Spinal cord (tissue), 9 donors: ENCODE measurements at regions not wholly inside any gene's neighbourhood (a gene's known extent, or its start where the extent isn't known, plus 50 kb on each side); places are given as distances from the start of the nearest gene placed in this dataset.

ENCODE experiments used
- DNase-seq, 6 donors: peaks; one replicate each; pipeline versions ENCODE4 v3.0.0 to v3.0.0-alpha.2; 2013 to 2015; ENCODE audit warnings: low spot score in 6 of 6, low read depth in 4 of 6
- H3K27ac ChIP-seq: one replicate; pipeline ENCODE4 v1.5.1; 2013; ENCODE audit warnings: low read depth, low read length, control low read depth
- H3K27me3 ChIP-seq: one replicate; pipeline ENCODE4 v1.6.1; 2013; ENCODE audit warnings: low read length; ENCODE audit not compliant: control insufficient read depth, insufficient read depth
- H3K36me3 ChIP-seq: one replicate; pipeline ENCODE4 v1.6.1; 2013; ENCODE audit warnings: low read length; ENCODE audit not compliant: control insufficient read depth, insufficient read depth
- H3K4me1 ChIP-seq: one replicate; pipeline ENCODE4 v1.6.1; 2013; ENCODE audit warnings: low read length; ENCODE audit not compliant: control insufficient read depth, insufficient read depth
- H3K4me3 ChIP-seq: one replicate; pipeline ENCODE4 v1.5.1; 2013; ENCODE audit warnings: low read depth, low read length, control low read depth
- H3K9me3 ChIP-seq: one replicate; pipeline ENCODE4 v1.6.1; 2013; ENCODE audit warnings: low read length; ENCODE audit not compliant: control insufficient read depth, insufficient read depth
- WGBS: methylation state at CpG from one replicate; pipeline ENCODE4 v1.1.5; 2013; ENCODE audit warnings: missing lambda C conversion rate; ENCODE audit not compliant: insufficient coverage; 5-methylcytosine and 5-hydroxymethylcytosine counted together
- donor health status: healthy.

DNA sequence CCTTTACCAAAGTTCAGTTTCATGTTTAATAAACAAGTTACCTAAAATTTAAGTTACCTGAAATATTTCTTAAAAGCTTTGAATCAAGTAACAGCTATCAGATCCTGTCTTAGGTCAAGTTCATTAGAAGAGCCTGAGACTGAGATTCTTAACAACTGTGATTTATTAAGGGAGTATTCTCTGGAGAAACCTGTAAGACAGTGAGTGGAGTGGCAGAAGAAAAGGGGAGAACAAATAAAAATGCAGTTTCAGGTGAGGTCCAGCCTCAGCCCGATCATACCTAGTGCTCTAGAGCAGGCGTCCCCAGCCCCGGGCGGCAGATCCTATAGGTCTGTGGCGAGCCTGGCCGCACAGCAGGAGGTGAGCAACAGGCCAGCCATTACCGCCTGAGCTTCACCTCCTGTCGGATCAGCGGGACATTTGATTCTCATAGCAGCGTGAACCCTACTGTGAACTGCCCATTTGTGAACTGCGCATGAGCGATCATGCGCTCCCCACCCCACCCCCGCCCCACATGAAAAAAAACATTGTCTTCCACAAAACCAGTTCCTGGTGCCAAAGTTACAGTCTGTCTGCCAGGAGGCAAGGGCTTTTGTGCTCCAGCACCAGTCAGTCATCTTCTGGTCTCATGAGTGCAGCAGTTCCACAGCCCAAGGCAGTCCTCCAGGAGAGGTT lies 59.2 kb upstream of the ADGRB3 start:
- peak overlapping the region; percentile 13 for H3K4me3 ChIP-seq
- 11% methylated on average over 14 of the region's 14 CpGs for WGBS
- H3K27ac ChIP-seq, result no peak overlapping the region
- H3K36me3 ChIP-seq, result no peaks in the 10 kb centered on the region
- peaks cover 3% of the 10 kb centered on the region for H3K4me1 ChIP-seq
- DNase-seq, result peak in 5 of 6 donors; percentile 2 to 78 (median 15)
- H3K9me3 ChIP-seq, result no peaks in the 10 kb centered on the region
- no peaks in the 10 kb centered on the region for H3K27me3 ChIP-seq

DNA sequence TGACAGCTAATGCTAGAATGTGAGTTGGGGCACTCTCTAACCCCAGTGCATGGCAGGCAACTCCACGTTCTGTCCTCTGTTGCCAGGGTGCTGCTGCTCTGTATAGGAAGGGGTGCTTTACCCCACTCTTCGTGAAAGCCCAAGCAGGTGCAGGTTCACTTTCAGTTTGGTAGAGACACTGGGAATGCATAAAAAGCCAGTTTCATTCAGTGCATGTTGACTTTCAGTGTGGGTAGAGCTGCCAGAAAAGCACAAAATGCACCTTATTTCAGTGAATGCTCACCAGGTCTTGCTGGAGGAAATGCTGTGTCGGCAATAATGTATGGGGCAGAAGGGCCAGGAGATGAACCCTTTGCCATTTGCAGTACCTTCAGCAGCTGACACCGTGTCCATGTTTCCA lies 62.1 kb upstream of the ADGRB3 start:
- Histone ChIP-seq H3K4me1 (peaks cover 3% of the 10 kb centered on the region), H3K27me3 (no peaks in the 10 kb centered on the region), H3K4me3 (no peak overlapping the region), H3K27ac (no peak overlapping the region), H3K36me3 (no peaks in the 10 kb centered on the region), H3K9me3 (no peaks in the 10 kb centered on the region)
- WGBS, result 83% methylated on average over 4 of the region's 4 CpGs
- no peak for DNase-seq

GRCh38 chr6:68572525-68572924 lies 62.6 kb upstream of the ADGRB3 start:
- DNase-seq, result no peak
- Histone ChIP-seq H3K9me3 (no peaks in the 10 kb centered on the region), H3K36me3 (no peaks in the 10 kb centered on the region), H3K27ac (no peak overlapping the region), H3K27me3 (no peaks in the 10 kb centered on the region), H3K4me1 (peaks cover 3% of the 10 kb centered on the region), H3K4me3 (no peak overlapping the region)
- WGBS, result 89% methylated on average over 1 of the region's 2 CpGs

- Histone ChIP-seq H3K36me3 (no peaks in the 10 kb centered on the region), H3K9me3 (no peaks in the 10 kb centered on the region), H3K4me3 (peak overlapping the region; percentile 22), H3K27me3 (no peaks in the 10 kb centered on the region), H3K27ac (peak overlapping the region; percentile 79), H3K4me1 (no peaks in the 10 kb centered on the region)
- DNase-seq, result peak; percentile 81 to 96 (median 83)
- WGBS, result 12% methylated on average over 4 of the region's 5 CpGs
Measured at GRCh38 chr6:68559716-68560115, 75.4 kb upstream of the ADGRB3 start.

GRCh38 chr6:68559070-68559469 lies 76.0 kb upstream of the ADGRB3 start:
- Histone ChIP-seq H3K4me3 (peak overlapping the region; percentile 22), H3K4me1 (no peaks in the 10 kb centered on the region), H3K27me3 (no peaks in the 10 kb centered on the region), H3K27ac (peak overlapping the region; percentile 79), H3K9me3 (no peaks in the 10 kb centered on the region), H3K36me3 (no peaks in the 10 kb centered on the region)
- WGBS, result no CpG with 5 or more reads among the region's 1 CpG
- peak; percentile 12 to 77 (median 32) for DNase-seq

GRCh38 chr6:68546620-68547019 lies 88.5 kb upstream of the ADGRB3 start:
- Histone ChIP-seq H3K27ac (no peak overlapping the region), H3K9me3 (no peaks in the 10 kb centered on the region), H3K4me3 (no peak overlapping the region), H3K36me3 (no peaks in the 10 kb centered on the region), H3K4me1 (no peaks in the 10 kb centered on the region), H3K27me3 (no peaks in the 10 kb centered on the region)
- WGBS, result no CpG with 5 or more reads among the region's 1 CpG
- DNase-seq, result no peak

DNA sequence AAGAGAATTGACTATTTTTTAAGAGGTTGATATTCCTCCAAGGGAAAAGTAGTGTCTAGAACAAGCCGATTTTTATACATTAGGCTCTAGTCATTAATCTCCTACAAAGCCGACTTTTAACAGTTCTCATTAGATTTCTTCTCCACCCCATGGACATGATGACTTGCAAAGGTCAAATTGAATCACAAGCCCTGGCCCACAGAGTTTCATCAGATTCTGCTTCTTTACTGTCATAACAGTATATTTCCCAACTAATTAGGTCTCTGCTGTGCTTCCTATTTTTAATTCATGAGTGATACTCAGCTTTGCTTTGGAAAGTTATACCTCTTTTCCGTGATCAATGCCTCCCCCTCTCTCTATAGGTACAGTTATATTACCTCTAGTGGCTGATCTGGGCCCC lies 90.6 kb upstream of the ADGRB3 start:
- Histone ChIP-seq H3K4me3 (no peak overlapping the region), H3K9me3 (no peaks in the 10 kb centered on the region), H3K4me1 (no peaks in the 10 kb centered on the region), H3K27me3 (no peaks in the 10 kb centered on the region), H3K36me3 (no peaks in the 10 kb centered on the region), H3K27ac (no peak overlapping the region)
- WGBS, result 0% methylated on average over 1 of the region's 3 CpGs
- DNase-seq, result no peak

GRCh38 chr6:68533339-68533795 lies 101.7 kb upstream of the ADGRB3 start:
- WGBS, result 95% methylated on average over 20 of the region's 21 CpGs
- no peak overlapping the region for H3K27ac ChIP-seq
- H3K9me3 ChIP-seq, result peaks cover 1% of the 10 kb centered on the region
- no peaks in the 10 kb centered on the region for H3K27me3 ChIP-seq
- H3K4me1 ChIP-seq, result no peaks in the 10 kb centered on the region
- no peak overlapping the region for H3K4me3 ChIP-seq
- DNase-seq, result no peak
- H3K36me3 ChIP-seq, result no peaks in the 10 kb centered on the region

DNA sequence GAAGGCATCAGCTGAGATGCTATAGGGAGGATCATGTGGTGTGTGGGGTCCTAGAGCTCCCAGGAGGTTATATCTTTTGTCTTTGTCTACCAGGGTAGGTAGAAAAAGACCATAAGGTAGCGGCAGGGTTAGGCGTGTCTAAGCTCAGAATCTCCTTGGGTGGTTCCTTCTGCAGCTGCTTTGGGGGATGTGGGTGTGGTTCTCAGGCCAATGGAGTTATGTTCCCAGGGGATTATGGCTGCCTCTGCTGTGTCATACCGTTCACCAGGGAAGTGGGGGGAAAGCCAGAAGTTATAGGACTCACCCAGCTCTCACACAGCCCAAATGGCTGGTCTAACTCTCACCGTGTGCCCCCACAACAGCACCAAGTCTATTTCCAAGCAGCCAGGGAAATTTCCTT lies 107.4 kb upstream of the ADGRB3 start:
- no peaks in the 10 kb centered on the region for H3K4me1 ChIP-seq
- H3K27ac ChIP-seq, result no peak overlapping the region
- H3K36me3 ChIP-seq, result no peaks in the 10 kb centered on the region
- 91% methylated on average over 4 of the region's 4 CpGs for WGBS
- H3K4me3 ChIP-seq, result no peak overlapping the region
- no peak for DNase-seq
- H3K27me3 ChIP-seq, result no peaks in the 10 kb centered on the region
- no peaks in the 10 kb centered on the region for H3K9me3 ChIP-seq

DNA sequence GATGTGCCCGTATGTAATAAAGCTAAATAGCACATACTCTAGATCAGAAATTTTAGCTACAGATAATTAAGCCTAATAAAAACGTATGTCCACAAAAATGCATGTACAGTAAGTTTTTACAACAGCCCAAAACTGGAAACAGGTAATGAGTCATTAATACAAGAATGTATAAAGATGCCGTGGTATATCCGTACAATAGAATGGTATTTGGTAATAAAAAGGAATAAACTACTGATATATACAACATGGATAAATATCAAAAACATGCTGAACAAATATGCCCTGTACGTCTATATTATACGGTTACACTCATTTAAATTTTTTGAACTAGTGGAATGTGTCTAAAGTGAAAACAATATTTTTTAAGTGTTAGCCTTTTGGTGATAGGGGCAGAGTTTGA lies 128.2 kb upstream of the ADGRB3 start:
- Histone ChIP-seq H3K27me3 (no peaks in the 10 kb centered on the region), H3K27ac (no peak overlapping the region), H3K36me3 (no peaks in the 10 kb centered on the region), H3K4me1 (no peaks in the 10 kb centered on the region), H3K9me3 (no peaks in the 10 kb centered on the region), H3K4me3 (no peak overlapping the region)
- WGBS, result no CpG with 5 or more reads among the region's 6 CpGs
- DNase-seq, result no peak
